ENCODE measurements at regions not wholly inside any gene's neighbourhood (a gene's known extent, or its start where the extent isn't known, plus 50 kb on each side); places are given as distances from the start of the nearest gene placed in this dataset.

DNA sequence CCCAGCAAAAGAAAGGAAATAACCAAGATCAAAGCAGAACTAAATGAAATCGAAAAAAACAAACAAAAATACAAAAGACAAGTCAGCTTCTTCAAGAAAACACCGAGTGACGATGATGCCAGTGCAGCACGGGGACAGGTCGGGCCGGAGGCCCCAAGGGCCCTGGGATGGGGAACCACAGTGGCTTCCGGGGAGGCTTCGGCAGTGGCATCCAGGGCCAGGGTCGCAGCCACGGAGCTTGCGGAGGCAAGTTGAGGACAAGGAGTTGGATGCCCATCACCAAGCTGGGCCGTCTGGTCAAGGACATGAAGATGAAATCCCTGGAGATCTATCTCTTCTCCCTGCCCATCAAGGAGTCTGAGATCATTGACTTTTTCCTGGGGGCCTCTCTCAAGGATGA, 53.2 kb upstream of the WDR41 start:
- no peak for TF ChIP-seq CTCF (IDR thresholded peaks at IDR 0.05)
- TF ChIP-seq ZFX (IDR thresholded peaks at IDR 0.05; ENCODE audit: borderline replicate concordance), result no peak
